IMR-90 (cell line): ENCODE measurements at regions not wholly inside any gene's neighbourhood (a gene's known extent, or its start where the extent isn't known, plus 50 kb on each side); places are given as distances from the start of the nearest gene placed in this dataset.

Source experiments
- ATAC-seq: fragments of 200-7000 bp; cut with Tn5 transposase; 2 replicates; pipeline ENCODE4 v1.9.1; 2020; ENCODE audit warnings: low read depth, mild to moderate bottlenecking, moderate library complexity
- BruUV-seq: library from RNA; stranded (reverse); fragments of 400-500 nt; replicated peaks from 2 replicates; lab custom pipeline; 2021; lab: Mats Ljungman, UMichigan
- CTCF ChIA-PET: fragments of 300-600 bp; formaldehyde crosslinking; extraction: SDS; loops from one replicate; lab custom pipeline; 2021; ENCODE audit warnings: antibody characterized with exemption; lab: Yijun Ruan, JAX
- POLR2A ChIA-PET: fragments of 300-600 bp; sonication (Branson Sonifier 250); formaldehyde crosslinking; loops from one replicate; lab custom pipeline; 2022; ENCODE audit warnings: antibody characterized with exemption; ENCODE audit not compliant: unreplicated experiment; lab: Charles Lee
- DNase-seq: peaks from one replicate; pipeline ENCODE4 v3.0.0; 2013
- H2AFZ ChIP-seq: replicated peaks from 2 replicates; pipeline ENCODE3; 2013; ENCODE audit warnings: low read length, mild to moderate bottlenecking; ENCODE audit not compliant: poor library complexity
- H2AK5ac ChIP-seq: 2 replicates; pipeline ENCODE4 v1.6.1; 2013; ENCODE audit warnings: low read depth, low read length, inconsistent platforms
- H2AK9ac ChIP-seq: replicated peaks from 2 replicates; pipeline ENCODE3; 2013; ENCODE audit warnings: mild to moderate bottlenecking, low read depth, low read length, moderate library complexity; ENCODE audit not compliant: poor library complexity
- H2BK120ac ChIP-seq: 2 replicates; pipeline ENCODE4 v1.6.1; 2013; ENCODE audit warnings: low read depth, low read length, inconsistent platforms
- H2BK15ac ChIP-seq: 3 replicates; pipeline ENCODE4 v1.6.1; 2013; ENCODE audit warnings: low read depth, low read length, inconsistent platforms
- H2BK20ac ChIP-seq: 2 replicates; pipeline ENCODE4 v1.6.1; 2013; ENCODE audit warnings: low read depth, mild to moderate bottlenecking, inconsistent platforms, low read length, moderate library complexity
- H2BK5ac ChIP-seq: 2 replicates; pipeline ENCODE4 v1.6.1; 2013; ENCODE audit warnings: mild to moderate bottlenecking, low read depth, low read length, inconsistent platforms; ENCODE audit not compliant: poor library complexity, severe bottlenecking
- H3K14ac ChIP-seq: replicated peaks from 2 replicates; pipeline ENCODE4 v1.6.1; 2013; ENCODE audit warnings: low read depth, low read length, inconsistent platforms
- H3K18ac ChIP-seq: 2 replicates; pipeline ENCODE4 v1.6.1; 2013; ENCODE audit warnings: low read depth, low read length, control low read depth
- H3K23ac ChIP-seq: 2 replicates; pipeline ENCODE4 v1.6.1; 2013; ENCODE audit warnings: low read depth, low read length, inconsistent platforms
- H3K27ac ChIP-seq: 2 replicates; pipeline ENCODE4 v1.5.1; 2013; ENCODE audit warnings: mild to moderate bottlenecking, control low read depth, low read length; ENCODE audit not compliant: insufficient read depth
- H3K27me3 ChIP-seq: 2 replicates; pipeline ENCODE4 v1.6.1; 2013; ENCODE audit warnings: low read length; ENCODE audit not compliant: control insufficient read depth, insufficient read depth
- H3K36me3 ChIP-seq: 2 replicates; pipeline ENCODE4 v1.6.1; 2013; ENCODE audit warnings: low read length, mixed read lengths; ENCODE audit not compliant: control insufficient read depth, insufficient read depth
- H3K4ac ChIP-seq: 2 replicates; pipeline ENCODE4 v1.6.1; 2013; ENCODE audit warnings: low read depth, low read length, inconsistent platforms
- H3K4me1 ChIP-seq: 2 replicates; pipeline ENCODE4 v1.6.1; 2013; ENCODE audit warnings: low read length, mixed read lengths; ENCODE audit not compliant: control insufficient read depth, insufficient read depth
- H3K4me2 ChIP-seq: 2 replicates; pipeline ENCODE4 v1.6.1; 2013; ENCODE audit warnings: low read depth, mild to moderate bottlenecking, control low read depth, low read length, moderate library complexity
- H3K4me3 ChIP-seq: 2 replicates; pipeline ENCODE4 v1.5.1; 2013; ENCODE audit warnings: low read depth, mild to moderate bottlenecking, control low read depth, low read length, moderate library complexity; ENCODE audit not compliant: insufficient read depth
- H3K56ac ChIP-seq: 2 replicates; pipeline ENCODE4 v1.6.1; 2013; ENCODE audit warnings: low read length, inconsistent platforms; ENCODE audit not compliant: insufficient read depth; ENCODE audit errors: extremely low read depth
- H3K79me1 ChIP-seq, 2 experiments: 2 replicates each; pipeline ENCODE4 v1.6.1; 2013; ENCODE audit warnings: low read length in 2 of 2, inconsistent platforms in 1 of 2, low read depth in 1 of 2
- H3K9ac ChIP-seq: 2 replicates; pipeline ENCODE4 v1.6.1; 2013; ENCODE audit warnings: low read depth, low read length, control low read depth
- H3K9me1 ChIP-seq: 2 replicates; pipeline ENCODE4 v1.6.1; 2013; ENCODE audit warnings: low read length, inconsistent platforms; ENCODE audit not compliant: insufficient read depth
- H3K9me3 ChIP-seq: 2 replicates; pipeline ENCODE4 v1.6.1; 2013; ENCODE audit warnings: low read length; ENCODE audit not compliant: control insufficient read depth, insufficient read depth
- H4K20me1 ChIP-seq: 2 replicates; pipeline ENCODE4 v1.6.1; 2013; ENCODE audit warnings: low read length, inconsistent platforms; ENCODE audit not compliant: insufficient read depth
- H4K5ac ChIP-seq: 2 replicates; pipeline ENCODE4 v1.6.1; 2013; ENCODE audit warnings: mild to moderate bottlenecking, low read depth, low read length, control low read depth
- H4K8ac ChIP-seq, 2 experiments: 2 replicates each; pipeline ENCODE4 v1.6.1; 2013; ENCODE audit warnings: low read depth in 2 of 2, low read length in 2 of 2, control low read depth in 1 of 2, inconsistent platforms in 1 of 2
- H4K91ac ChIP-seq: 2 replicates; pipeline ENCODE4 v1.6.1; 2013; ENCODE audit warnings: low read depth, low read length, inconsistent platforms; ENCODE audit not compliant: insufficient read depth
- RCOR1 ChIP-seq: IDR thresholded peaks from 2 replicates; pipeline ENCODE4 v1.6.1; 2012; ENCODE audit warnings: mild to moderate bottlenecking, low read length, improper control_type of control experiment; ENCODE audit not compliant: insufficient replicate concordance
- WGBS, 2 experiments: methylation state at CpG; one replicate each; pipeline versions ENCODE4 v1.1.5 to v1.1.7; 2013; ENCODE audit warnings: missing lambda C conversion rate in 2 of 2; ENCODE audit not compliant: insufficient read length in 1 of 2; ENCODE audit errors: extremely low coverage in 2 of 2; 5-methylcytosine and 5-hydroxymethylcytosine counted together
- dilution Hi-C: fragments of 300-500 bp; cut with HindIII; formaldehyde crosslinking; loops from one replicate; pipeline ENCODE4 v1.14.3; 2018; ENCODE audit warnings: low sequenced_read_pairs; ENCODE audit not compliant: unreplicated experiment
- in situ Hi-C: fragments of 300-500 bp; cut with MboI; formaldehyde crosslinking; loops from 3 replicates; pipeline ENCODE4 v1.14.3; 2019; ENCODE audit warnings: low sequenced_read_pairs, inconsistent platforms, mixed read lengths
- intact Hi-C: fragments of 100-400 bp; cut with micrococcal nuclease; formaldehyde crosslinking; loops from 2 replicates; pipeline ENCODE4 v1.10.0; 2022
- TF ChIP-seq, protein P1 (sequence below): fragments of 150-350 bp; IDR thresholded peaks from 2 replicates; pipeline ENCODE4 v1.6.1; 2017; ENCODE audit warnings: mild to moderate bottlenecking, antibody characterized with exemption, low read length, low read depth

DNA sequence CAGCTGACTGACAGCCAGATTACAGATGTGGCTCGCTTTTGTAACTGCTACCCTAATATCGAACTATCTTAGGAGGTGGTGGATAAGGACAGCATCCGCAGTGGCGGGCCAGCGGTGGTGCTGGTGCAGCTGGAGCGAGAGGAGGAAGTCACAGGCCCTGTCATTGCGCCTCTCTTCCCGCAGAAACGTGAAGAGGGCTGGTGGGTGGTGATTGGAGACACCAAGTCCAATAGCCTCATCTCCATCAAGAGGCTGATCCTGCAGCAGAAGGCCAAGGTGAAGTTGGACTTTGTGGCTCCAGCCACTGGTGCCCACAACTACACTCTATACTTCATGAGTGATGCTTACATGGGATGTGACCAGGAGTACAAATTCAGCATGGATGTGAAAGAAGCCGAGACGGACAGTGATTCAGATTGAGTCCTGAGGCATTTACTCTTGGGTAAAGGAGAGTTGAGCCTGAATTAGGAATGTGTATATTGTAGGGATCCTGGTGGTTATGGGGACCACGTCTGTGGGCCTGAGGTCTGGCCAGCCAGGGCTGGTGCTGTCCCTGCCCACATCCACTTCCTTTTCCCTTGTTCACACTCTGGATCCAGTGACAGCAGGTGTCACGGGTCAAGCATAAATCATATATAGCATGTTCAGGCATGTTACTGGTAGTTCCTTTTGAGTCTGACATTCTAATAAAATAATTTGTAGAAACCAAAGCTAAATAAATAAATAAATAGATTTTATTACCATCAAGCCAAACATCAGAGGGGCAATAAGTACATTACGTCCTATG, 89.0 kb upstream of the SMURF2 start (continued):
- no peak for TF ChIP-seq RCOR1

DNA sequence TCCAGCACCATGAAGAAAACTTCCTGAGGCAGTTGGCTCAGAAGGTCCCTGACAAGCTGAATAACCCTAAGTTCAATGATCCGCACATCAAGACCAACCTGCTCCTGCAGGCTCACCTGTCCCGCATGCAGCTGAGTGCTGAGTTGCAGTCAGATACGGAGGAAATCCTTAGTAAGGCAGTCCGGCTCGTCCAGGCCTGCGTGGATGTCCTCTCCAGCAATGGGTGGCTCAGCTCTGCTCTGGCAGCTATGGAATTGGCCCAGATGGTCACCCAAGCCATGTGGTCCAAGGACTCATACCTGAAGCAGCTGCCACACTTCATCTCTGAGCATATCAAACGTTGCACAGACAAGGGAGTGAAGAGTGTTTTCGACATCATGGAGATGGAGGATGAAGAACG, 88.4 kb upstream of the SMURF2 start:
- no peak for DNase-seq
- no peak overlapping the region for H3K23ac ChIP-seq
- H3K14ac ChIP-seq = no peak overlapping the region
- H3K9me1 ChIP-seq = peaks cover 15% of the 10 kb centered on the region
- no peaks in the 10 kb centered on the region for H4K20me1 ChIP-seq
- CTCF ChIA-PET = no interaction called here
- WGBS, 2 experiments = 100% methylated on average over 5 of the region's 9 CpGs; no CpG with 5 or more reads in 1 of the 2 experiments
- H3K9ac ChIP-seq = no peak overlapping the region
- no peak overlapping the region for H4K5ac ChIP-seq
- intact Hi-C loops (no loop called here), in situ Hi-C loops (no loop called here), dilution Hi-C loops (no loop called here)
- H4K91ac ChIP-seq = no peak overlapping the region
- no peak overlapping the region for H4K8ac ChIP-seq
- H3K36me3 ChIP-seq = peaks cover 20% of the 10 kb centered on the region
- no peak overlapping the region for H3K56ac ChIP-seq
- no peak overlapping the region for H2BK15ac ChIP-seq
- no peak overlapping the region for H3K4me2 ChIP-seq
- TF ChIP-seq, protein P1, sequence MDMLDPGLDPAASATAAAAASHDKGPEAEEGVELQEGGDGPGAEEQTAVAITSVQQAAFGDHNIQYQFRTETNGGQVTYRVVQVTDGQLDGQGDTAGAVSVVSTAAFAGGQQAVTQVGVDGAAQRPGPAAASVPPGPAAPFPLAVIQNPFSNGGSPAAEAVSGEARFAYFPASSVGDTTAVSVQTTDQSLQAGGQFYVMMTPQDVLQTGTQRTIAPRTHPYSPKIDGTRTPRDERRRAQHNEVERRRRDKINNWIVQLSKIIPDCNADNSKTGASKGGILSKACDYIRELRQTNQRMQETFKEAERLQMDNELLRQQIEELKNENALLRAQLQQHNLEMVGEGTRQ = no peak
- no peak overlapping the region for H2AFZ ChIP-seq
- no peak overlapping the region for H3K18ac ChIP-seq
- H2BK5ac ChIP-seq = no peak overlapping the region
- peak overlapping the region; percentile 53; the same call in 1 of the 2 replicates for H2BK20ac ChIP-seq
- no peak overlapping the region for H3K4ac ChIP-seq
- no peak overlapping the region for H3K4me3 ChIP-seq
- no peak overlapping the region for H3K27ac ChIP-seq
- BruUV-seq = no TSS peak
- H3K9me3 ChIP-seq = no peaks in the 10 kb centered on the region
- peaks cover 0 to 19% of the 10 kb centered on the region in 2 experiments; a peak in 2 of 4 replicates for H3K79me1 ChIP-seq
- POLR2A ChIA-PET = no interaction called here
- peaks cover 3% of the 10 kb centered on the region; the same call in 1 of the 2 replicates for H3K4me1 ChIP-seq
- peak overlapping the region; percentile 59; the same call in 1 of the 2 replicates for H2AK5ac ChIP-seq
- no peaks in the 10 kb centered on the region for H3K27me3 ChIP-seq
- no peak overlapping the region for H2AK9ac ChIP-seq
- no peak overlapping the region for H2BK120ac ChIP-seq
- no peak for ATAC-seq
